HG02884 (cell line): ENCODE measurements at regions not wholly inside any gene's neighbourhood (a gene's known extent, or its start where the extent isn't known, plus 50 kb on each side); places are given as distances from the start of the nearest gene placed in this dataset.
"Not testable (repeated sequence)": the region's sequence is repeated elsewhere in the genome, so short reads cannot be mapped to it uniquely, and the experiment has no call there.

ENCODE experiments used
- ATAC-seq: cut with Tn5 transposase; IDR thresholded peaks from one replicate; pipeline ENCODE4 v1.9.1; 2021; ENCODE audit warnings: mild to moderate bottlenecking, moderate library complexity; ENCODE audit not compliant: unreplicated experiment

DNA sequence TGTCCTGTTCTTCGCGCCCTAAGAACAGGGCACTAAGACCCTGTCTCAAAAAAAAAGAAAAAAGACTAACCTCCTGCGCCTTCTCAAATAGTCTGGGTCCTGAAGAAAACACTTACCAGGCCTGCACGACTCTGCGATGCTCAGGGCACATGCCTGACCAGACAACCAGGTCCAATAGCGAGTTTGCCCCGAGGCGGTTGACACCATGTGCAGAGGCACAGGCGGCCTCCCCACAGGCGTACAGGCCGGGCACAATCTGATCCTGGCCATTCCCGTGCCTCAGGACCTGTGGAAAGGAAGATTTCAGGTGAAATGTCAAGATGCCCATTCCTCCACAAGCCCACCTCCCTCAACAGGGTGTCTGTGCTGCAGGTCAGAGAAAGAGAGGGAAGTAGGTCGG is 65.9 kb upstream of the TNK2 start:
- not testable (repeated sequence) for ATAC-seq

GRCh38 chr3:195970873-195971272 is 62.5 kb upstream of the TNK2 start:
- ATAC-seq = not testable (repeated sequence)

DNA sequence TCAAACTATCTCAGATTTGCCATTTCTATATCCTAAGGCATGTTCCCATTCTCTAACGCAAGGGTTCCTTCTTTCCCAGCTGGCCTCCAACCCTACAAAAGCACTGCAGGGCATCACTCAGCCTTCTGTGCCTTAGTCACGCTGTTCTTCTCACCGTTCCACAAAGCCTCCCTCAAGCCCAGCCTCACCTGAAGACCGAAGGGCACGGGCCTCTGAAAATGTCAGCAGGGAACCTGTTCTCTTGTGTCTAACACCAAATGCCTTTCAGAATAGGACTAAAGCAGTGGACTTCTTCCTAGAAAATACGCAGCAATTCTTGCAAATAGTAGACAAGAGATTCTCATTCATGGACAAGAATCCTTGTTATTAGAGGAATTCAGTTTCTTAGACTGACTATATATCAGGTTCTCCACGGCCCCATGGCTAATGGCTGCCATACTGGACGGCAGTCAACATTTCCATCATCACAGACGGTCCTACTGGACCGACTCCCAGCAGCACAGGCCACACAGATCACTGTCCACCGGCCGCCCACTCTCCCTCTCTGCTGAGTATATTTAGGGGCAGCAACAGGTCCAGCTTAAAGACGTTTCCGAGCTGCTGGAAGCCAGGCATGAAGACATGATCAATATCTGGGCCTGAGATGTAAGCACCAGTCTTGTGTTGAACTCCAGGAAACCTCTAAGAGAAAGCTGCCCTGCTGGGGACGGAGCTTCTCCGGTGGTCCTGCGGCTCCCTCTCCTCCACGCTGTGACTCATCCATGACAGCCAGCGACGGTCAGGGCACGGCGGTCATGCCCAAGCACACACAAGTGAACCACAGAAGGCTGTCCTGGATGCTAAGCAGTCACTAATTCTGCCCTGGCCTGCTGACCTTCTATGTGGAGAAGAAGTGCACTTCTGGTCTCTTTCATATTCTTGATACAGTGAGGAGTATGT is 61.8 kb upstream of the TNK2 start:
- not testable (repeated sequence) for ATAC-seq

GRCh38 chr3:195969341-195969740 is 61.0 kb upstream of the TNK2 start:
- not testable (repeated sequence) for ATAC-seq

GRCh38 chr3:195968104-195968503 is 59.8 kb upstream of the TNK2 start:
- ATAC-seq = not testable (repeated sequence)

- not testable (repeated sequence) for ATAC-seq
Observed at GRCh38 chr3:195967387-195967720, 59.0 kb upstream of the TNK2 start.

- ATAC-seq = not testable (repeated sequence)
Observed at GRCh38 chr3:195966563-195967386, 58.4 kb upstream of the TNK2 start.

GRCh38 chr3:195965217-195965616 is 56.9 kb upstream of the TNK2 start:
- not testable (repeated sequence) for ATAC-seq

DNA sequence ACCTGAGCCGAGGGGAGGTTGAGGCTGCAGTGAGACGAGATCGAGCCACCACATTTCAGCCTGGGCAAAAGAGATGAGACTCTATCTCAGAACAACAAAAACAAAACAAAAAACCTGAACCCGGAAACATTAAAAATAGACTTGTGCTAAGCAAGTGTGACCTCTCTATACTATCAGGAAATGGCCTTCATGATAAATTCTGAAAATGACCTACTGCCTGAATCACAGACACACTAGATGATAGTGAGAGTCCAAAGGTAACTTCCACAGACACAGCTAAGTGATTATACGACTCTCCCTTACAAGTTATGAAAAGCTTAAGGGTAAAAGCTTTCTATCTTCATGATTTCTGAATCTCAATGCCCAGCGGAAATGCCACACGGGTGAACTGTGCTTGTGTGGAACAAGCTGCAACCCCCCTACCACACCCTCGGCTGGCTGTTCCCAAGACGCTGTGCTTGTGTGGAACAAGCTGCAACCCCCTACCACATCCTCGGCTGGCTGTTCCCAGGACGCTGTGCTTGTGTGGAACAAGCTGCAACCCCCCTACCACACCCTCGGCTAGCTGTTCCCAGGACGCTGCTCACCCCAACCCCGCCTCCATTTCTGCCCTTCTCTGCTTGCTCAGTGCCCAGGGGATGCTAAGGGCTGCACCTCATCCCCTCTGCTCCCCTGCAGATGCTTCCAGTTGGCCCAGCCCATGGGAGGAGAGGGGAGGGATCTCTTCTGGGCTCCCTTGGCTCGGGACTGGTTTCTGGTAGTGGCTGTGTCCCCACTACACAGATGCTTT is 56.2 kb upstream of the TNK2 start:
- not testable (repeated sequence) for ATAC-seq

GRCh38 chr3:195962222-195962621 is 53.9 kb upstream of the TNK2 start:
- ATAC-seq = not testable (repeated sequence)

DNA sequence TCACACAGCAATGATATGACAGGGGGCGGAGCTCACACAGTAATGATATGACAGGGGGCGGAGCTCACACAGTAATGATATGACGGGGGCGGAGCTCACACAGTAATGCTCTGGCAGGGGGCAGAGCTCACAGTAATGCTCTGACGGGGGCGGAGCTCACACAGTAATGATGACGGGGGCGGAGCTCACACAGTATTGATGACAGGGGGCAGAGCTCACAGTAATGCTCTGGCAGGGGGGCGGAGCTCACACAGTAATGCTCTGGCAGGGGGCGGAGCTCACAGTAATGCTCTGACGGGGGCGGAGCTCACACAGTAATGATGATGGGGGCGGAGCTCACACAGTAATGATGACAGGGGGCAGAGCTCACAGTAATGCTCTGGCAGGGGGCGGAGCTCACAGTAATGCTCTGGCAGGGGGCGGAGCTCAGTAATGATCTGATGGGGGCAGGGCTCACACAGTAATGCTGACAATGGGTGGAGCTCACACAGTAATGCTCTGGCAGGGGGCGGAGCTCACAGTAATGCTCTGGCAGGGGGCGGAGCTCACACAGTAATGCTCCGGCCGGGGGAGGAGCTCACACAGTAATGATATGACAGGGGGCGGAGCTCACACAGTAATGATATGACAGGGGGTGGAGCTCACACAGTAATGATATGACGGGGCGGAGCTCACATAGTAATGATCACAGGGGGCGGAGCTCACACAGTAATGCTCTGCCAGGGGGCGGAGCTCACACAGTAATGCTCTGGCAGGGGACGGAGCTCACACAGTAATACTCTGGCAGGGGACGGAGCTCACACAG is 52.8 kb upstream of the TNK2 start:
- ATAC-seq = not testable (repeated sequence)

DNA sequence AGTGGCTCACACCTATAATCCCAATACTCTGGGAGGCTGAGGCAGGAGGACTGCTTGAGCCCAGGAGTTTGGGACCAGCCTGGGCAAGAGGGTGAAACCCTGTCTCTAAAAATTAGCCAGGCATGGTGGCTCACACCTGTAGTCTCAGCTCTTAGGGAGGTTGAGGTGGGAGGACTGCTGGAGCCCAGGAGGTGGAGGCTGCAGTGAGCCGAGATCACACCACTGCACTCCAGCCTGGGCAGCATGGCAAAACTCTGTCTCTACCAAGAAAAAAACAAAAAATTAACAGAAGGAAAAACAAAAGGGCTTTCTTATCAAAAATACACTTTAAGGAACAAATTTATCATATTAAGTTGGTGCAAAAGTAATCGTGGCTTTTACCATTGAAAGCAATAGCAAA is 51.8 kb upstream of the TNK2 start:
- ATAC-seq = not testable (repeated sequence)

GRCh38 chr3:195959367-195960157 is 51.2 kb upstream of the TNK2 start:
- not testable (repeated sequence) for ATAC-seq

DNA sequence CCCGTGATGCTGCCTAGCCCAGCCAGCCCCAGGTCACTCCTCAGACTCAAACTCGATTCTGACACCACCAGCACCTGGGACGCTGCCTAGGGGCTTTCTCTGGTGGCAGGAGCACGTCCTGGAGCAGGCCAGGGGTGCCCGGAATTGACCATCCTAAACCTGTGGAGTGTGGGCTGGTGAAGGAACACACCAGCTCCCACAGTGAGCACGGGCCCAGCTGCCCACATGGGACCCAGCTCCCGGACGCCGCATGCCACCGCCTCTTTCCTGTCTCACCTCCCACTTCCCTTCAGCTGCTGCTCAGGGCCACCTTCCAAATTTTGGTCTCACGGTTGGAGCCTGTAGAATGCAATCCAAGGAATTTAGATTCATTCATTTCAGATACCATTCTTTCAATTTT is 50.4 kb upstream of the TNK2 start:
- ATAC-seq = not testable (repeated sequence)
